ENCODE measurements at regions not wholly inside any gene's neighbourhood (a gene's known extent, or its start where the extent isn't known, plus 50 kb on each side); places are given as distances from the start of the nearest gene placed in this dataset.

DNA sequence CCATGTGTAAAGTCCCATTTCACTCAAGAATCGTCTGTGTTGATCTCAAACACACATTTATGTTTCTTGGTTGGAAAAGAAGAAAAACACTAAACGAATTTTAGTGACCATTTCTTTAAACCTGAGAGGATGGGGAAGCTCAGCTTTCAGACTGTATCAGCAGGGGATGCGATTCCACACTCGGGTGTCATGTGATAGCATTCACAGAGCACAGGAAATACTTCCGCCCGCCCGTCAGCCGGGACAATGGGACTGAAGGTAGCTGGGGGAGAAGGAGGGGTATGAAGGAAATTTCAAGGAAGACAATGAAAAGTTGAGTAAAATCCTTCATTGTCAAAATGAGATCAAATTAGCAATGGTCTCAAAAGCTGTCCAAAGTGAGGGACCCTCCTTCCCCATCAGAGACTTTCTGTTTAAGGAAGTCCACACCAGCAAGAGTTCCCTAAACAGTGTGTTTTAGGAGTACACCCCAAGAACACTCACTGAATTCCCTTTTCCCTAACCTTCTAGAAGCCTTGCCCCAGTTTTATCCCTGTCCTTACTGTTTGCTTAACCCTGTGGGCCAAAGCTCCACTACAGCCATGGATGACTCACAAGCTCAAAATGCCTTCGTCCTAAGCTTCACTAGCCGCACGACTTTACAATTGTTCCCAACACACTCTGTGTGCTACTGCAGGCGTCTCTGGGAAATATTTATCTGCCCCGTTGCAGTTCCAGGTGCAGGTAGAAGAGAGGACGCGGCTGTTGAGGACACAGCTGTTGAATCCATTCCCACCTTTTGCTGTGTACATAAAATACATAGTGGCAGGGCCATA, 51.4 kb upstream of the SIM2 start:
- intact Hi-C loops (cut with DNase I): loop anchor here in 1 of 2 donors (5.0 kb wide), 1 partner anchor 485 kb away; no protein-coding TSS in a partner anchor
- DNase-seq (ENCODE audit: low spot score): no peak

All from posterior vena cava (tissue), 2 donors.